A673 (cell line): ENCODE measurements at regions not wholly inside any gene's neighbourhood (a gene's known extent, or its start where the extent isn't known, plus 50 kb on each side); places are given as distances from the start of the nearest gene placed in this dataset.

Source experiments
- EZH2 ChIP-seq: fragments of 200-600 bp; sonication (generic); IDR thresholded peaks from 2 replicates; pipeline ENCODE4 v1.6.1; 2017; ENCODE audit warnings: borderline replicate concordance, low read depth, mild to moderate bottlenecking, mixed read lengths, antibody characterized with exemption, low read length; ENCODE audit not compliant: poor library complexity, severe bottlenecking
- TF ChIP-seq, protein P1 (sequence below): fragments of 300-800, 200-600 bp; sonication (generic); conservative IDR thresholded peaks from 2 replicates; pipeline ENCODE4 v1.5.1; 2017; ENCODE audit warnings: low read depth, mild to moderate bottlenecking, antibody characterized with exemption, low read length, moderate library complexity, mixed read lengths

DNA sequence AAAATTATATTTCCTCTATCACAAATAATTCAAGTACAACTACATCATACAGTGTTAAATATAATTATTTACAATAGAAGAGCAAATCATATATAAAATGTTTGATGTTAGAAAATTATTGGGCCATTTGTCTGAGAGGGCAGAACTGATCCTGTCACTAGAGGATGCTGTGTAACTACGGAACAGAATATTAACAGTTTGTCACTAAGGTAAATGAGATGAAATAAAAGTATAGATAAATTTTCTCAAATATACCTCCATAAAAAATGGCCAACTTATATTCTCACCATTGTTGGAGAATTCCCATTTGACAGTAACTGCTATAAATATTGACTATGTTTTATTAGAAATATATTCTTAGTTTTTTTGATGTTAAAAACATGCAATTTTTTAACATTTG, 1067.4 kb upstream of the DDX18 start:
- TF ChIP-seq, protein P1, sequence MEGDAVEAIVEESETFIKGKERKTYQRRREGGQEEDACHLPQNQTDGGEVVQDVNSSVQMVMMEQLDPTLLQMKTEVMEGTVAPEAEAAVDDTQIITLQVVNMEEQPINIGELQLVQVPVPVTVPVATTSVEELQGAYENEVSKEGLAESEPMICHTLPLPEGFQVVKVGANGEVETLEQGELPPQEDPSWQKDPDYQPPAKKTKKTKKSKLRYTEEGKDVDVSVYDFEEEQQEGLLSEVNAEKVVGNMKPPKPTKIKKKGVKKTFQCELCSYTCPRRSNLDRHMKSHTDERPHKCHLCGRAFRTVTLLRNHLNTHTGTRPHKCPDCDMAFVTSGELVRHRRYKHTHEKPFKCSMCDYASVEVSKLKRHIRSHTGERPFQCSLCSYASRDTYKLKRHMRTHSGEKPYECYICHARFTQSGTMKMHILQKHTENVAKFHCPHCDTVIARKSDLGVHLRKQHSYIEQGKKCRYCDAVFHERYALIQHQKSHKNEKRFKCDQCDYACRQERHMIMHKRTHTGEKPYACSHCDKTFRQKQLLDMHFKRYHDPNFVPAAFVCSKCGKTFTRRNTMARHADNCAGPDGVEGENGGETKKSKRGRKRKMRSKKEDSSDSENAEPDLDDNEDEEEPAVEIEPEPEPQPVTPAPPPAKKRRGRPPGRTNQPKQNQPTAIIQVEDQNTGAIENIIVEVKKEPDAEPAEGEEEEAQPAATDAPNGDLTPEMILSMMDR, result no peak
- TF ChIP-seq EZH2, result no peak
